ENCODE measurements at regions not wholly inside any gene's neighbourhood (a gene's known extent, or its start where the extent isn't known, plus 50 kb on each side); places are given as distances from the start of the nearest gene placed in this dataset.

DNA sequence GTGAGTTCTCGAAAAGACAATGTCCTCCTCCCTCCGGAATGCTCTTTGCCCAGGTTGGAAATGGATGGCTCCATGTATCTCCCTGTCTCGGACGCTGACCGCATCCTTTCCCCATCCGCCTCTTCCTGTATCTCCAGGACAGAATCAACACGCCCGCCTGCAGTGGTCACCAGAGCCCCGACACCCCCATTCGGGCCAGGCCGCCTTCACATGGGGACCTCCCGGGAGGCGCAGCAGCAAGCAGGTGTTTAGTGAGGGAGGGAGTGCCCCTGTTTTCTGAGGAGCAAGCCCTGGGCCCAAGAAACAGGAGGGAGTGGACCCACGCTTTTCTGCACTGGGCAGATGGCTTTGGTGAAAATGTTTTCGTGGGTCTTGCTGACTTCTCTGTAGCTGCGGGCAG is 83.5 kb upstream of the TTC34 start:
- H2AFZ ChIP-seq (ENCODE audit: low read length) = no peak overlapping the region
- no peak overlapping the region for H3K4me3 ChIP-seq (ENCODE audit: low read depth, low read length, poor library complexity, severe bottlenecking)
- BruUV-seq (replicated peaks) = no TSS peak
- no peaks in the 10 kb centered on the region for H3K9me2 ChIP-seq (ENCODE audit: insufficient read depth, low read length)
- no peak overlapping the region for H3K4me2 ChIP-seq (ENCODE audit: low read length)
- CTCF ChIA-PET (ENCODE audit: unreplicated experiment) = no interaction called here
- H3K9me3 ChIP-seq (ENCODE audit: low read length) = no peaks in the 10 kb centered on the region
- H3K27ac ChIP-seq (ENCODE audit: low read depth, low read length, poor library complexity, severe bottlenecking) = no peak overlapping the region
- H4K20me1 ChIP-seq (ENCODE audit: insufficient read depth, low read length) = no peaks in the 10 kb centered on the region
- DNase-seq (ENCODE audit: low spot score) = no peak
- POLR2A ChIA-PET = no interaction called here
- no peaks in the 10 kb centered on the region for H3K79me2 ChIP-seq (ENCODE audit: insufficient read depth, low read depth, low read length)
- no peak for TF ChIP-seq EZH2phosphoT487 (IDR thresholded peaks at IDR 0.05; ENCODE audit: borderline replicate concordance, low read depth, low read length)
- TF ChIP-seq, protein P1, sequence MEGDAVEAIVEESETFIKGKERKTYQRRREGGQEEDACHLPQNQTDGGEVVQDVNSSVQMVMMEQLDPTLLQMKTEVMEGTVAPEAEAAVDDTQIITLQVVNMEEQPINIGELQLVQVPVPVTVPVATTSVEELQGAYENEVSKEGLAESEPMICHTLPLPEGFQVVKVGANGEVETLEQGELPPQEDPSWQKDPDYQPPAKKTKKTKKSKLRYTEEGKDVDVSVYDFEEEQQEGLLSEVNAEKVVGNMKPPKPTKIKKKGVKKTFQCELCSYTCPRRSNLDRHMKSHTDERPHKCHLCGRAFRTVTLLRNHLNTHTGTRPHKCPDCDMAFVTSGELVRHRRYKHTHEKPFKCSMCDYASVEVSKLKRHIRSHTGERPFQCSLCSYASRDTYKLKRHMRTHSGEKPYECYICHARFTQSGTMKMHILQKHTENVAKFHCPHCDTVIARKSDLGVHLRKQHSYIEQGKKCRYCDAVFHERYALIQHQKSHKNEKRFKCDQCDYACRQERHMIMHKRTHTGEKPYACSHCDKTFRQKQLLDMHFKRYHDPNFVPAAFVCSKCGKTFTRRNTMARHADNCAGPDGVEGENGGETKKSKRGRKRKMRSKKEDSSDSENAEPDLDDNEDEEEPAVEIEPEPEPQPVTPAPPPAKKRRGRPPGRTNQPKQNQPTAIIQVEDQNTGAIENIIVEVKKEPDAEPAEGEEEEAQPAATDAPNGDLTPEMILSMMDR (conservative IDR thresholded peaks at IDR 0.05; ENCODE audit: low read length) = no peak
- H3K4me1 ChIP-seq (ENCODE audit: insufficient read depth, low read length, poor library complexity, severe bottlenecking) = no peaks in the 10 kb centered on the region
- intact Hi-C loops (cut with micrococcal nuclease; ENCODE audit: unreplicated experiment) = no loop called here
- H3K36me3 ChIP-seq (ENCODE audit: insufficient read depth, low read length) = no peaks in the 10 kb centered on the region

- TF ChIP-seq, protein P1 (conservative IDR thresholded peaks at IDR 0.05; ENCODE audit: low read length) = no peak
- no peak for TF ChIP-seq EZH2phosphoT487 (IDR thresholded peaks at IDR 0.05; ENCODE audit: borderline replicate concordance, low read depth, low read length)
- Histone ChIP-seq H3K79me2 (ENCODE audit: insufficient read depth, low read depth, low read length) (no peaks in the 10 kb centered on the region), H3K36me3 (ENCODE audit: insufficient read depth, low read length) (no peaks in the 10 kb centered on the region), H3K9me3 (ENCODE audit: low read length) (no peaks in the 10 kb centered on the region), H3K4me2 (ENCODE audit: low read length) (no peak overlapping the region), H2AFZ (ENCODE audit: low read length) (no peak overlapping the region), H4K20me1 (ENCODE audit: insufficient read depth, low read length) (no peaks in the 10 kb centered on the region), H3K27ac (ENCODE audit: low read depth, low read length, poor library complexity, severe bottlenecking) (no peak overlapping the region), H3K9me2 (ENCODE audit: insufficient read depth, low read length) (no peaks in the 10 kb centered on the region), H3K4me3 (ENCODE audit: low read depth, low read length, poor library complexity, severe bottlenecking) (no peak overlapping the region), H3K4me1 (ENCODE audit: insufficient read depth, low read length, poor library complexity, severe bottlenecking) (no peaks in the 10 kb centered on the region)
- POLR2A ChIA-PET = no interaction called here
- CTCF ChIA-PET (ENCODE audit: unreplicated experiment) = no interaction called here
- intact Hi-C loops (cut with micrococcal nuclease; ENCODE audit: unreplicated experiment) = no loop called here
- no peak for DNase-seq (ENCODE audit: low spot score)
- no TSS peak for BruUV-seq (replicated peaks)
These were observed 85.1 kb upstream of the TTC34 start for GRCh38 chr1:2886631-2887030.

- Histone ChIP-seq H3K4me2 (ENCODE audit: low read length) (no peak overlapping the region), H3K9me2 (ENCODE audit: insufficient read depth, low read length) (no peaks in the 10 kb centered on the region), H3K4me1 (ENCODE audit: insufficient read depth, low read length, poor library complexity, severe bottlenecking) (no peaks in the 10 kb centered on the region), H3K27ac (ENCODE audit: low read depth, low read length, poor library complexity, severe bottlenecking) (no peak overlapping the region), H2AFZ (ENCODE audit: low read length) (no peak overlapping the region), H3K9me3 (ENCODE audit: low read length) (no peaks in the 10 kb centered on the region), H3K36me3 (ENCODE audit: insufficient read depth, low read length) (no peaks in the 10 kb centered on the region), H3K79me2 (ENCODE audit: insufficient read depth, low read depth, low read length) (no peaks in the 10 kb centered on the region), H3K4me3 (ENCODE audit: low read depth, low read length, poor library complexity, severe bottlenecking) (no peak overlapping the region), H4K20me1 (ENCODE audit: insufficient read depth, low read length) (no peaks in the 10 kb centered on the region)
- ChIA-PET POLR2A (no interaction called here), CTCF (ENCODE audit: unreplicated experiment) (no interaction called here)
- DNase-seq (ENCODE audit: low spot score) = no peak
- TF ChIP-seq, protein P1 (conservative IDR thresholded peaks at IDR 0.05; ENCODE audit: low read length) = no peak
- TF ChIP-seq EZH2phosphoT487 (IDR thresholded peaks at IDR 0.05; ENCODE audit: borderline replicate concordance, low read depth, low read length) = no peak
- intact Hi-C loops (cut with micrococcal nuclease; ENCODE audit: unreplicated experiment) = no loop called here
- no TSS peak for BruUV-seq (replicated peaks)
These were observed 86.7 kb upstream of the TTC34 start for GRCh38 chr1:2887941-2888855.
